ENCODE measurements at regions not wholly inside any gene's neighbourhood (a gene's known extent, or its start where the extent isn't known, plus 50 kb on each side); places are given as distances from the start of the nearest gene placed in this dataset.

DNA sequence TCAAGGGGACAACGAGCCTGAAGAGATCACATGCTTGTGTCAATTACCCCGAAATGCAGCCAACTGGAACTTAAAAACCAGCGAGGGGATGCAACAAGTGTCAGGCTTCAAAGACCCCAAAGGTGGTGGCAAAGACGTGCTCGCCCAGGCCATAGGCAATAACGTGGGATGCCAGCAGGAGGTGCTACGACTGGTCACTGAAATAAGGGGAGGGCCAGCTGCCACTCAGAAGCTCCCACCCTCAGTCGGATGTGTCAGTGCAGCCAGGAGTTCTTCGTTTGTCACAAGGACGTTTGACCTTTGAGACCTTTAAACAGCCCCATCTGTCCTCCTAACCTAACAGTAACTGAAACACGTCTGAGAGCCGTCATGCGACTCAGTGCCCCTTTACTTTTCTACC is 556.8 kb upstream of the PCDH10 start:
- H3K4me1 ChIP-seq (ENCODE audit: control insufficient read depth in 4 of 4, insufficient read depth in 4 of 4, low read length in 3 of 4), result no peaks in the 10 kb centered on the region
- no peak overlapping the region for H3K9ac ChIP-seq (ENCODE audit: low read depth in 1 of 2, low read length in 2 of 2)
- H3K9me3 ChIP-seq (ENCODE audit: control insufficient read depth in 4 of 4, low read length in 3 of 4), result no peaks in the 10 kb centered on the region
- H3K4me3 ChIP-seq (ENCODE audit: low read depth in 1 of 3, low read length in 3 of 3), result no peak overlapping the region
- WGBS, result 70% methylated on average over 13 of the region's 13 CpGs
- H3K27ac ChIP-seq (ENCODE audit: low read depth in 1 of 2, low read length in 2 of 2), result no peak overlapping the region
- no peaks in the 10 kb centered on the region for H3K27me3 ChIP-seq (ENCODE audit: control insufficient read depth in 4 of 4, insufficient read depth in 4 of 4, low read length in 3 of 4)
- TF ChIP-seq FOXA2 (IDR thresholded peaks at IDR 0.05) (no peak), SP1 (IDR thresholded peaks at IDR 0.05) (no peak), EGR1 (IDR thresholded peaks at IDR 0.05; ENCODE audit: low read depth in 2 of 2) (no peak), HNF4A (conservative IDR thresholded peaks at IDR 0.05) (no peak), TAF1 (conservative IDR thresholded peaks at IDR 0.05) (no peak), HNF4G (IDR thresholded peaks at IDR 0.05) (no peak)
- TF ChIP-seq, protein P1, sequence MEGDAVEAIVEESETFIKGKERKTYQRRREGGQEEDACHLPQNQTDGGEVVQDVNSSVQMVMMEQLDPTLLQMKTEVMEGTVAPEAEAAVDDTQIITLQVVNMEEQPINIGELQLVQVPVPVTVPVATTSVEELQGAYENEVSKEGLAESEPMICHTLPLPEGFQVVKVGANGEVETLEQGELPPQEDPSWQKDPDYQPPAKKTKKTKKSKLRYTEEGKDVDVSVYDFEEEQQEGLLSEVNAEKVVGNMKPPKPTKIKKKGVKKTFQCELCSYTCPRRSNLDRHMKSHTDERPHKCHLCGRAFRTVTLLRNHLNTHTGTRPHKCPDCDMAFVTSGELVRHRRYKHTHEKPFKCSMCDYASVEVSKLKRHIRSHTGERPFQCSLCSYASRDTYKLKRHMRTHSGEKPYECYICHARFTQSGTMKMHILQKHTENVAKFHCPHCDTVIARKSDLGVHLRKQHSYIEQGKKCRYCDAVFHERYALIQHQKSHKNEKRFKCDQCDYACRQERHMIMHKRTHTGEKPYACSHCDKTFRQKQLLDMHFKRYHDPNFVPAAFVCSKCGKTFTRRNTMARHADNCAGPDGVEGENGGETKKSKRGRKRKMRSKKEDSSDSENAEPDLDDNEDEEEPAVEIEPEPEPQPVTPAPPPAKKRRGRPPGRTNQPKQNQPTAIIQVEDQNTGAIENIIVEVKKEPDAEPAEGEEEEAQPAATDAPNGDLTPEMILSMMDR (IDR thresholded peaks at IDR 0.05; ENCODE audit: low read depth, low read length, missing input control), result no peak
- TF ChIP-seq, protein P2, sequence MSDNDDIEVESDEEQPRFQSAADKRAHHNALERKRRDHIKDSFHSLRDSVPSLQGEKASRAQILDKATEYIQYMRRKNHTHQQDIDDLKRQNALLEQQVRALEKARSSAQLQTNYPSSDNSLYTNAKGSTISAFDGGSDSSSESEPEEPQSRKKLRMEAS (IDR thresholded peaks at IDR 0.05), result no peak
- TF ChIP-seq, protein P3, sequence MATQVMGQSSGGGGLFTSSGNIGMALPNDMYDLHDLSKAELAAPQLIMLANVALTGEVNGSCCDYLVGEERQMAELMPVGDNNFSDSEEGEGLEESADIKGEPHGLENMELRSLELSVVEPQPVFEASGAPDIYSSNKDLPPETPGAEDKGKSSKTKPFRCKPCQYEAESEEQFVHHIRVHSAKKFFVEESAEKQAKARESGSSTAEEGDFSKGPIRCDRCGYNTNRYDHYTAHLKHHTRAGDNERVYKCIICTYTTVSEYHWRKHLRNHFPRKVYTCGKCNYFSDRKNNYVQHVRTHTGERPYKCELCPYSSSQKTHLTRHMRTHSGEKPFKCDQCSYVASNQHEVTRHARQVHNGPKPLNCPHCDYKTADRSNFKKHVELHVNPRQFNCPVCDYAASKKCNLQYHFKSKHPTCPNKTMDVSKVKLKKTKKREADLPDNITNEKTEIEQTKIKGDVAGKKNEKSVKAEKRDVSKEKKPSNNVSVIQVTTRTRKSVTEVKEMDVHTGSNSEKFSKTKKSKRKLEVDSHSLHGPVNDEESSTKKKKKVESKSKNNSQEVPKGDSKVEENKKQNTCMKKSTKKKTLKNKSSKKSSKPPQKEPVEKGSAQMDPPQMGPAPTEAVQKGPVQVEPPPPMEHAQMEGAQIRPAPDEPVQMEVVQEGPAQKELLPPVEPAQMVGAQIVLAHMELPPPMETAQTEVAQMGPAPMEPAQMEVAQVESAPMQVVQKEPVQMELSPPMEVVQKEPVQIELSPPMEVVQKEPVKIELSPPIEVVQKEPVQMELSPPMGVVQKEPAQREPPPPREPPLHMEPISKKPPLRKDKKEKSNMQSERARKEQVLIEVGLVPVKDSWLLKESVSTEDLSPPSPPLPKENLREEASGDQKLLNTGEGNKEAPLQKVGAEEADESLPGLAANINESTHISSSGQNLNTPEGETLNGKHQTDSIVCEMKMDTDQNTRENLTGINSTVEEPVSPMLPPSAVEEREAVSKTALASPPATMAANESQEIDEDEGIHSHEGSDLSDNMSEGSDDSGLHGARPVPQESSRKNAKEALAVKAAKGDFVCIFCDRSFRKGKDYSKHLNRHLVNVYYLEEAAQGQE (IDR thresholded peaks at IDR 0.05), result no peak
- TF ChIP-seq, protein P4, sequence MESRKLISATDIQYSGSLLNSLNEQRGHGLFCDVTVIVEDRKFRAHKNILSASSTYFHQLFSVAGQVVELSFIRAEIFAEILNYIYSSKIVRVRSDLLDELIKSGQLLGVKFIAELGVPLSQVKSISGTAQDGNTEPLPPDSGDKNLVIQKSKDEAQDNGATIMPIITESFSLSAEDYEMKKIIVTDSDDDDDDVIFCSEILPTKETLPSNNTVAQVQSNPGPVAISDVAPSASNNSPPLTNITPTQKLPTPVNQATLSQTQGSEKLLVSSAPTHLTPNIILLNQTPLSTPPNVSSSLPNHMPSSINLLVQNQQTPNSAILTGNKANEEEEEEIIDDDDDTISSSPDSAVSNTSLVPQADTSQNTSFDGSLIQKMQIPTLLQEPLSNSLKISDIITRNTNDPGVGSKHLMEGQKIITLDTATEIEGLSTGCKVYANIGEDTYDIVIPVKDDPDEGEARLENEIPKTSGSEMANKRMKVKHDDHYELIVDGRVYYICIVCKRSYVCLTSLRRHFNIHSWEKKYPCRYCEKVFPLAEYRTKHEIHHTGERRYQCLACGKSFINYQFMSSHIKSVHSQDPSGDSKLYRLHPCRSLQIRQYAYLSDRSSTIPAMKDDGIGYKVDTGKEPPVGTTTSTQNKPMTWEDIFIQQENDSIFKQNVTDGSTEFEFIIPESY (IDR thresholded peaks at IDR 0.05), result no peak
- H3K36me3 ChIP-seq (ENCODE audit: control insufficient read depth in 4 of 4, insufficient read depth in 3 of 4, low read depth in 1 of 4, low read length in 3 of 4), result no peaks in the 10 kb centered on the region
- DNase-seq (ENCODE audit: low spot score), result no peak

DNA sequence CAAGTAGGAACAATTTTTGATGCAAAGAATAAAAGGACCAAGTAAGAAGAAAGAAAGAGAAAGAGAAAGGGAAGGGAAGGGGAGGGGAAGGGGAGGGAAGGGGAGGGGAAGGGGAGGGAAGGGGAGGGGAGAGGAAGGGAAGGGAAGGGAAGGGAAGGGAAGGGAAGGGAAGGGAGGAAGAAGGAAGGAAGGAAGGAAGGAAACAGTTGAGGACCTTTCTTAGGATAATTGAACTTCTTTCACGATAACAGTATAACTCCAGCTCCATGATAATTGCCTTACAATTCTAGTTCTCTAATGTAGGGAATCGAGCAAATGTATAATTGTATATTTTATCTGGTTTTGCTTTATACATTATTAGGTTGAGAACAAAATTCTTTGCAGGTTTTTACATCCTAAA is 556.2 kb upstream of the PCDH10 start:
- Histone ChIP-seq H3K27ac (ENCODE audit: low read depth in 1 of 2, low read length in 2 of 2) (no peak overlapping the region), H3K9me3 (ENCODE audit: control insufficient read depth in 4 of 4, low read length in 3 of 4) (no peaks in the 10 kb centered on the region), H3K36me3 (ENCODE audit: control insufficient read depth in 4 of 4, insufficient read depth in 3 of 4, low read depth in 1 of 4, low read length in 3 of 4) (no peaks in the 10 kb centered on the region), H3K4me1 (ENCODE audit: control insufficient read depth in 4 of 4, insufficient read depth in 4 of 4, low read length in 3 of 4) (no peaks in the 10 kb centered on the region), H3K27me3 (ENCODE audit: control insufficient read depth in 4 of 4, insufficient read depth in 4 of 4, low read length in 3 of 4) (no peaks in the 10 kb centered on the region), H3K9ac (ENCODE audit: low read depth in 1 of 2, low read length in 2 of 2) (no peak overlapping the region), H3K4me3 (ENCODE audit: low read depth in 1 of 3, low read length in 3 of 3) (no peak overlapping the region)
- no peak for DNase-seq (ENCODE audit: low spot score)
- WGBS, result 69% methylated on average over 2 of the region's 2 CpGs
- TF ChIP-seq, protein P2 (IDR thresholded peaks at IDR 0.05), result no peak
- TF ChIP-seq EGR1 (IDR thresholded peaks at IDR 0.05; ENCODE audit: low read depth in 2 of 2), result no peak

All from liver (tissue), 8 donors.